HEK293 (cell line): ENCODE measurements at regions not wholly inside any gene's neighbourhood (a gene's known extent, or its start where the extent isn't known, plus 50 kb on each side); places are given as distances from the start of the nearest gene placed in this dataset.

Source experiments
- CTCF ChIA-PET: fragments of 350-600 bp; formaldehyde crosslinking; extraction: SDS; loops from one replicate; lab custom pipeline; 2021; ENCODE audit warnings: antibody characterized with exemption; lab: Yijun Ruan, JAX
- POLR2A ChIA-PET: fragments of 300-600 bp; formaldehyde crosslinking; extraction: SDS; loops from one replicate; lab custom pipeline; 2020; ENCODE audit warnings: antibody characterized with exemption, inconsistent platforms; lab: Yijun Ruan, JAX
- H3K27ac ChIP-seq: fragments of 200-500 bp; sonication (Bioruptor generic); 2 replicates; pipeline ENCODE4 v1.5.1; 2014; ENCODE audit warnings: low read depth, low read length, control low read depth, inconsistent platforms; ENCODE audit errors: extremely low read depth
- H3K36me3 ChIP-seq, 2 experiments: fragments of 200-500 bp in 1 of 2; sonication (Bioruptor generic) in 1 of 2; 1 replicate in 1 of 2; 2 replicates in 1 of 2; pipeline ENCODE4 v1.5.1; 2014 to 2017; ENCODE audit warnings: inconsistent platforms in 2 of 2, low read length in 2 of 2; ENCODE audit not compliant: control insufficient read depth in 2 of 2, insufficient read depth in 1 of 2
- H3K4me1 ChIP-seq: fragments of 200-500 bp; sonication (Bioruptor generic); 2 replicates; pipeline ENCODE4 v1.5.1; 2014; ENCODE audit warnings: mild to moderate bottlenecking, low read length, inconsistent platforms; ENCODE audit not compliant: control insufficient read depth, insufficient read depth
- H3K4me3 ChIP-seq: 2 replicates; pipeline ENCODE4 v1.5.1; 2011; ENCODE audit warnings: low read depth, mild to moderate bottlenecking, control low read depth, low read length, moderate library complexity
- H3K9me3 ChIP-seq: fragments of 200-500 bp; sonication (Bioruptor generic); 2 replicates; pipeline ENCODE4 v1.5.1; 2014; ENCODE audit warnings: low read depth, low read length, inconsistent platforms; ENCODE audit not compliant: control insufficient read depth, insufficient read depth
- OSR2 ChIP-seq: fragments of 450-650 bp; formaldehyde crosslinking; IDR thresholded peaks from 2 replicates; pipeline ENCODE4 v1.5.1; 2016; ENCODE audit warnings: missing biosample characterization, missing genetic modification characterization
- TCF7L2 ChIP-seq: IDR thresholded peaks from 2 replicates; pipeline ENCODE4 v1.6.1; 2011; ENCODE audit warnings: low read depth, mild to moderate bottlenecking, inconsistent platforms, low read length, moderate library complexity, borderline replicate concordance
- WT1 ChIP-seq: fragments of 450-650 bp; formaldehyde crosslinking; IDR thresholded peaks from 2 replicates; pipeline ENCODE4 v1.5.1; 2016; ENCODE audit warnings: missing biosample characterization, missing genetic modification characterization
- ZBTB48 ChIP-seq: fragments of 450-650 bp; formaldehyde crosslinking; IDR thresholded peaks from 2 replicates; pipeline ENCODE4 v1.5.1; 2016; ENCODE audit warnings: missing biosample characterization, missing genetic modification characterization
- ZNF140 ChIP-seq: fragments of 450-650 bp; formaldehyde crosslinking; IDR thresholded peaks from 2 replicates; pipeline ENCODE4 v1.5.1; 2016; ENCODE audit warnings: missing biosample characterization, missing genetic modification characterization
- ZNF214 ChIP-seq: fragments of 450-650 bp; formaldehyde crosslinking; IDR thresholded peaks from 2 replicates; pipeline ENCODE4 v1.5.1; 2017; ENCODE audit warnings: missing biosample characterization, mild to moderate bottlenecking, missing genetic modification characterization, borderline replicate concordance
- ZNF280C ChIP-seq: fragments of 450-650 bp; formaldehyde crosslinking; IDR thresholded peaks from 2 replicates; pipeline ENCODE4 v1.5.1; 2016; ENCODE audit warnings: missing biosample characterization, missing genetic modification characterization
- ZNF324 ChIP-seq: fragments of 450-650 bp; formaldehyde crosslinking; IDR thresholded peaks from 2 replicates; pipeline ENCODE4 v1.5.1; 2016; ENCODE audit warnings: missing biosample characterization, missing genetic modification characterization
- ZNF48 ChIP-seq: fragments of 450-650 bp; formaldehyde crosslinking; IDR thresholded peaks from 2 replicates; pipeline ENCODE4 v1.5.1; 2016; ENCODE audit warnings: missing biosample characterization, missing genetic modification characterization
- ZNF513 ChIP-seq: fragments of 450-650 bp; IDR thresholded peaks from 2 replicates; pipeline ENCODE4 v1.5.1; 2018; ENCODE audit warnings: missing biosample characterization, missing genetic modification characterization
- ZNF530 ChIP-seq: fragments of 450-650 bp; formaldehyde crosslinking; IDR thresholded peaks from 2 replicates; pipeline ENCODE4 v1.5.1; 2016; ENCODE audit warnings: low read depth, missing biosample characterization, missing genetic modification characterization
- ZNF560 ChIP-seq: fragments of 450-650 bp; formaldehyde crosslinking; IDR thresholded peaks from 2 replicates; pipeline ENCODE4 v1.5.1; 2017; ENCODE audit warnings: missing biosample characterization, missing genetic modification characterization, borderline replicate concordance
- ZNF610 ChIP-seq: fragments of 450-650 bp; formaldehyde crosslinking; IDR thresholded peaks from 2 replicates; pipeline ENCODE4 v1.5.1; 2016; ENCODE audit warnings: missing biosample characterization, missing genetic modification characterization, borderline replicate concordance
- ZNF670 ChIP-seq: fragments of 450-650 bp; formaldehyde crosslinking; IDR thresholded peaks from 2 replicates; pipeline ENCODE4 v1.5.1; 2016; ENCODE audit warnings: missing biosample characterization, missing genetic modification characterization, low read depth
- ZNF785 ChIP-seq: fragments of 450-650 bp; formaldehyde crosslinking; IDR thresholded peaks from 2 replicates; pipeline ENCODE4 v1.5.1; 2016; ENCODE audit warnings: missing biosample characterization, missing genetic modification characterization
- ZSCAN23 ChIP-seq: fragments of 450-650 bp; formaldehyde crosslinking; IDR thresholded peaks from 2 replicates; pipeline ENCODE4 v1.5.1; 2016; ENCODE audit warnings: missing biosample characterization, missing genetic modification characterization
- TF ChIP-seq, protein P1 (sequence below): fragments of 450-650 bp; formaldehyde crosslinking; IDR thresholded peaks from 2 replicates; pipeline ENCODE4 v1.5.1; 2017; ENCODE audit warnings: missing biosample characterization, missing genetic modification characterization
- TF ChIP-seq, protein P2 (sequence below): fragments of 450-650 bp; formaldehyde crosslinking; IDR thresholded peaks from 2 replicates; pipeline ENCODE4 v1.5.1; 2017; ENCODE audit warnings: missing biosample characterization, mild to moderate bottlenecking, missing genetic modification characterization, moderate library complexity

DNA sequence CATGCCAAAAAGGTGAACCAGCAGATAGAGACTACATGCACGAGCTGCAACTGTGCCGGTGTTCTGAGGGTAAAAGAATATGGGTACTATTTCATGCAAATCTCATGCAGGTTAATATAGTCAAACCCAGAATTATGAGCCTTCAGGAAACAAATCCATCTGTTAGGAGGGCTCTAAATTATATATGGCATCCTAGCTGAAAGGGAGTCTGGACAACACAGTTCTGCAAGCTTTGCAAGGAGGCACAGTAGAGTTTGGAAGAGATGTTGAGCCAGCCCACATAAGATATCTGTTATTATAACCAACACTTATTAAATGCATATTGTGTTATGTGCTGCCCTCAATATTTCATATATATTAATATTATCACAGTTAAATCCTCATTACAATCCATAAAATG lies 50.5 kb upstream of the PALMD start:
- TF ChIP-seq ZNF48, result no peak
- TF ChIP-seq WT1 (tag by site-specific recombination), result no peak
- no peak for TF ChIP-seq ZNF214
- TF ChIP-seq, protein P1, sequence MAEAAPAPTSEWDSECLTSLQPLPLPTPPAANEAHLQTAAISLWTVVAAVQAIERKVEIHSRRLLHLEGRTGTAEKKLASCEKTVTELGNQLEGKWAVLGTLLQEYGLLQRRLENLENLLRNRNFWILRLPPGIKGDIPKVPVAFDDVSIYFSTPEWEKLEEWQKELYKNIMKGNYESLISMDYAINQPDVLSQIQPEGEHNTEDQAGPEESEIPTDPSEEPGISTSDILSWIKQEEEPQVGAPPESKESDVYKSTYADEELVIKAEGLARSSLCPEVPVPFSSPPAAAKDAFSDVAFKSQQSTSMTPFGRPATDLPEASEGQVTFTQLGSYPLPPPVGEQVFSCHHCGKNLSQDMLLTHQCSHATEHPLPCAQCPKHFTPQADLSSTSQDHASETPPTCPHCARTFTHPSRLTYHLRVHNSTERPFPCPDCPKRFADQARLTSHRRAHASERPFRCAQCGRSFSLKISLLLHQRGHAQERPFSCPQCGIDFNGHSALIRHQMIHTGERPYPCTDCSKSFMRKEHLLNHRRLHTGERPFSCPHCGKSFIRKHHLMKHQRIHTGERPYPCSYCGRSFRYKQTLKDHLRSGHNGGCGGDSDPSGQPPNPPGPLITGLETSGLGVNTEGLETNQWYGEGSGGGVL (tag by site-specific recombination), result no peak
- no peak for TF ChIP-seq ZNF785 (tag by site-specific recombination)
- no peak for TF ChIP-seq ZNF670 (tag by site-specific recombination)
- no peak for TF ChIP-seq ZNF280C
- no peak for TF ChIP-seq ZBTB48 (tag by site-specific recombination)
- TF ChIP-seq, protein P2, sequence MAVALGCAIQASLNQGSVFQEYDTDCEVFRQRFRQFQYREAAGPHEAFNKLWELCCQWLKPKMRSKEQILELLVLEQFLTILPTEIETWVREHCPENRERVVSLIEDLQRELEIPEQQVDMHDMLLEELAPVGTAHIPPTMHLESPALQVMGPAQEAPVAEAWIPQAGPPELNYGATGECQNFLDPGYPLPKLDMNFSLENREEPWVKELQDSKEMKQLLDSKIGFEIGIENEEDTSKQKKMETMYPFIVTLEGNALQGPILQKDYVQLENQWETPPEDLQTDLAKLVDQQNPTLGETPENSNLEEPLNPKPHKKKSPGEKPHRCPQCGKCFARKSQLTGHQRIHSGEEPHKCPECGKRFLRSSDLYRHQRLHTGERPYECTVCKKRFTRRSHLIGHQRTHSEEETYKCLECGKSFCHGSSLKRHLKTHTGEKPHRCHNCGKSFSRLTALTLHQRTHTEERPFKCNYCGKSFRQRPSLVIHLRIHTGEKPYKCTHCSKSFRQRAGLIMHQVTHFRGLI, result no peak
- TF ChIP-seq ZNF560 (tag by site-specific recombination), result no peak
- TF ChIP-seq ZNF530 (tag by site-specific recombination), result no peak
- no peak for TF ChIP-seq OSR2 (tag by site-specific recombination)
- TF ChIP-seq TCF7L2, result no peak
- TF ChIP-seq ZNF610, result no peak
- TF ChIP-seq ZNF140, result no peak
- no peak for TF ChIP-seq ZSCAN23
- TF ChIP-seq ZNF513 (tag by site-specific recombination), result no peak
- TF ChIP-seq ZNF324 (tag by site-specific recombination), result no peak
- H3K9me3 ChIP-seq, result no peaks in the 10 kb centered on the region
- no peaks in the 10 kb centered on the region for H3K4me1 ChIP-seq
- H3K27ac ChIP-seq, result no peak overlapping the region
- ChIA-PET CTCF (no interaction called here), POLR2A (no interaction called here)
- no peaks in the 10 kb centered on the region for H3K36me3 ChIP-seq
- H3K4me3 ChIP-seq, result no peak overlapping the region
